Memory B cell (primary cell): ENCODE measurements at regions not wholly inside any gene's neighbourhood (a gene's known extent, or its start where the extent isn't known, plus 50 kb on each side); places are given as distances from the start of the nearest gene placed in this dataset.

ENCODE experiments used
- ATAC-seq: fragments of 150-1000 bp; cut with Tn5 transposase; 2 replicates; pipeline ENCODE4 v1.10.0; 2021; ENCODE audit warnings: low read depth, mild to moderate bottlenecking, moderate library complexity
- DNase-seq, 2 donors: peaks; one replicate each; pipeline ENCODE4 v3.0.0; 2022; ENCODE audit warnings: low spot score in 2 of 2
- H3K27ac Mint-ChIP-seq: one replicate; pipeline ENCODE4 v1.8.0; 2022; ENCODE audit warnings: mild to moderate bottlenecking, moderate library complexity, mixed read lengths
- H3K27me3 Mint-ChIP-seq: one replicate; pipeline ENCODE4 v1.8.0; 2022; ENCODE audit warnings: mixed read lengths
- H3K36me3 Mint-ChIP-seq: one replicate; pipeline ENCODE4 v1.8.0; 2022; ENCODE audit warnings: mild to moderate bottlenecking, mixed read lengths
- H3K4me1 Mint-ChIP-seq: one replicate; pipeline ENCODE4 v1.8.0; 2022; ENCODE audit warnings: mixed read lengths
- H3K4me3 Mint-ChIP-seq: one replicate; pipeline ENCODE4 v1.8.0; 2022; ENCODE audit warnings: mild to moderate bottlenecking, moderate library complexity, mixed read lengths
- H3K9me3 Mint-ChIP-seq: one replicate; pipeline ENCODE4 v1.8.0; 2022; ENCODE audit warnings: mixed read lengths

- no peak for DNase-seq
- Mint-ChIP-seq H3K9me3 (no peaks in the 10 kb centered on the region), H3K27ac (no peak overlapping the region)
Measured at GRCh38 chr5:60267907-60268306, 374.4 kb upstream of the PDE4D start.

GRCh38 chr5:60263346-60263745 is 369.8 kb upstream of the PDE4D start:
- Mint-ChIP-seq H3K27ac (no peak overlapping the region), H3K9me3 (no peaks in the 10 kb centered on the region), H3K36me3 (peaks cover 1% of the 10 kb centered on the region), H3K27me3 (no peaks in the 10 kb centered on the region), H3K4me3 (no peak overlapping the region), H3K4me1 (peaks cover 5% of the 10 kb centered on the region)
- DNase-seq = no peak
- no peak for ATAC-seq

More at GRCh38 chr5:60267907-60268306, 374.4 kb upstream of the PDE4D start:
- H3K4me1 Mint-ChIP-seq = peaks cover 3% of the 10 kb centered on the region
- no peak overlapping the region for H3K4me3 Mint-ChIP-seq
- peaks cover 1% of the 10 kb centered on the region for H3K36me3 Mint-ChIP-seq
- no peaks in the 10 kb centered on the region for H3K27me3 Mint-ChIP-seq
- ATAC-seq = no peak

- Mint-ChIP-seq H3K27ac (no peak overlapping the region), H3K36me3 (peaks cover 1% of the 10 kb centered on the region), H3K9me3 (no peaks in the 10 kb centered on the region), H3K4me1 (peaks cover 5% of the 10 kb centered on the region), H3K4me3 (no peak overlapping the region), H3K27me3 (no peaks in the 10 kb centered on the region)
- no peak for DNase-seq
- no peak for ATAC-seq
Measured at GRCh38 chr5:60262576-60263295, 369.2 kb upstream of the PDE4D start.

- H3K27ac Mint-ChIP-seq = no peak overlapping the region
Measured at GRCh38 chr5:60261732-60262131, 368.2 kb upstream of the PDE4D start.

GRCh38 chr5:60260658-60261057 is 367.1 kb upstream of the PDE4D start:
- Mint-ChIP-seq H3K27me3 (no peaks in the 10 kb centered on the region), H3K9me3 (no peaks in the 10 kb centered on the region), H3K27ac (no peak overlapping the region), H3K36me3 (no peaks in the 10 kb centered on the region), H3K4me3 (no peak overlapping the region), H3K4me1 (peaks cover 3% of the 10 kb centered on the region)
- DNase-seq (no peak), ATAC-seq (no peak)

More at GRCh38 chr5:60261732-60262131, 368.2 kb upstream of the PDE4D start:
- no peak overlapping the region for H3K4me3 Mint-ChIP-seq
- H3K9me3 Mint-ChIP-seq = no peaks in the 10 kb centered on the region
- H3K36me3 Mint-ChIP-seq = no peaks in the 10 kb centered on the region
- DNase-seq (no peak), ATAC-seq (no peak)
- no peaks in the 10 kb centered on the region for H3K27me3 Mint-ChIP-seq
- peaks cover 5% of the 10 kb centered on the region for H3K4me1 Mint-ChIP-seq

- no peak for ATAC-seq
Measured at GRCh38 chr5:60259730-60260129, 366.2 kb upstream of the PDE4D start.

GRCh38 chr5:60257596-60258271 is 364.2 kb upstream of the PDE4D start:
- no peak overlapping the region for H3K4me3 Mint-ChIP-seq
- H3K4me1 Mint-ChIP-seq = peaks cover 3% of the 10 kb centered on the region
- no peaks in the 10 kb centered on the region for H3K9me3 Mint-ChIP-seq
- DNase-seq = no peak
- no peaks in the 10 kb centered on the region for H3K27me3 Mint-ChIP-seq
- no peaks in the 10 kb centered on the region for H3K36me3 Mint-ChIP-seq
- H3K27ac Mint-ChIP-seq = no peak overlapping the region
- no peak for ATAC-seq

More at GRCh38 chr5:60259730-60260129, 366.2 kb upstream of the PDE4D start:
- H3K36me3 Mint-ChIP-seq = no peaks in the 10 kb centered on the region
- no peak for DNase-seq
- no peak overlapping the region for H3K4me3 Mint-ChIP-seq
- H3K4me1 Mint-ChIP-seq = peaks cover 3% of the 10 kb centered on the region
- H3K9me3 Mint-ChIP-seq = no peaks in the 10 kb centered on the region
- no peak overlapping the region for H3K27ac Mint-ChIP-seq
- H3K27me3 Mint-ChIP-seq = no peaks in the 10 kb centered on the region

- H3K4me1 Mint-ChIP-seq = peaks cover 3% of the 10 kb centered on the region
- H3K36me3 Mint-ChIP-seq = no peaks in the 10 kb centered on the region
- no peak for DNase-seq
- H3K9me3 Mint-ChIP-seq = no peaks in the 10 kb centered on the region
- H3K27me3 Mint-ChIP-seq = no peaks in the 10 kb centered on the region
- H3K4me3 Mint-ChIP-seq = no peak overlapping the region
- no peak for ATAC-seq
- no peak overlapping the region for H3K27ac Mint-ChIP-seq
Measured at GRCh38 chr5:60256546-60256945, 363.0 kb upstream of the PDE4D start.

GRCh38 chr5:60248901-60249300 is 355.4 kb upstream of the PDE4D start:
- Mint-ChIP-seq H3K36me3 (no peaks in the 10 kb centered on the region), H3K4me1 (peaks cover 11% of the 10 kb centered on the region), H3K27me3 (no peaks in the 10 kb centered on the region), H3K27ac (no peak overlapping the region), H3K9me3 (peaks cover 3% of the 10 kb centered on the region), H3K4me3 (no peak overlapping the region)
- ATAC-seq = peak; percentile 84
- DNase-seq = peak in 1 of 2 donors; percentile 1

- Mint-ChIP-seq H3K27me3 (no peaks in the 10 kb centered on the region), H3K4me1 (peaks cover 7% of the 10 kb centered on the region), H3K9me3 (peaks cover 15% of the 10 kb centered on the region), H3K4me3 (no peak overlapping the region), H3K27ac (no peak overlapping the region), H3K36me3 (peaks cover 2% of the 10 kb centered on the region)
- ATAC-seq (no peak), DNase-seq (no peak)
Measured at GRCh38 chr5:60243713-60244112, 350.2 kb upstream of the PDE4D start.

- ATAC-seq (no peak), DNase-seq (no peak)
- Mint-ChIP-seq H3K27ac (no peak overlapping the region), H3K9me3 (no peaks in the 10 kb centered on the region), H3K4me3 (no peak overlapping the region), H3K4me1 (peaks cover 3% of the 10 kb centered on the region), H3K27me3 (peaks cover 3% of the 10 kb centered on the region), H3K36me3 (no peaks in the 10 kb centered on the region)
Measured at GRCh38 chr5:60232036-60232795, 338.7 kb upstream of the PDE4D start.

- H3K27ac Mint-ChIP-seq = no peak overlapping the region
Measured at GRCh38 chr5:60230456-60230855, 336.9 kb upstream of the PDE4D start.

GRCh38 chr5:60229691-60230185 is 336.2 kb upstream of the PDE4D start:
- Mint-ChIP-seq H3K4me1 (peaks cover 3% of the 10 kb centered on the region), H3K9me3 (no peaks in the 10 kb centered on the region), H3K4me3 (no peak overlapping the region), H3K27ac (no peak overlapping the region), H3K27me3 (peaks cover 3% of the 10 kb centered on the region), H3K36me3 (no peaks in the 10 kb centered on the region)
- no peak for DNase-seq
- ATAC-seq = no peak

More at GRCh38 chr5:60230456-60230855, 336.9 kb upstream of the PDE4D start:
- peaks cover 3% of the 10 kb centered on the region for H3K4me1 Mint-ChIP-seq
- DNase-seq (no peak), ATAC-seq (no peak)
- no peaks in the 10 kb centered on the region for H3K36me3 Mint-ChIP-seq
- no peaks in the 10 kb centered on the region for H3K9me3 Mint-ChIP-seq
- peaks cover 3% of the 10 kb centered on the region for H3K27me3 Mint-ChIP-seq
- no peak overlapping the region for H3K4me3 Mint-ChIP-seq

- ATAC-seq (no peak), DNase-seq (no peak)
- Mint-ChIP-seq H3K4me3 (no peak overlapping the region), H3K4me1 (peaks cover 3% of the 10 kb centered on the region), H3K36me3 (no peaks in the 10 kb centered on the region), H3K27me3 (peaks cover 3% of the 10 kb centered on the region), H3K27ac (no peak overlapping the region), H3K9me3 (no peaks in the 10 kb centered on the region)
Measured at GRCh38 chr5:60228676-60229075, 335.1 kb upstream of the PDE4D start.
